Right atrium auricular region (tissue), 2 donors: ENCODE measurements at regions not wholly inside any gene's neighbourhood (a gene's known extent, or its start where the extent isn't known, plus 50 kb on each side); places are given as distances from the start of the nearest gene placed in this dataset.
"Not testable (repeated sequence)": the region's sequence is repeated elsewhere in the genome, so short reads cannot be mapped to it uniquely, and the experiment has no call there.

Experiments
- DNase-seq: peaks from one replicate; pipeline ENCODE4 v3.0.0-alpha.2; 2019; ENCODE audit warnings: low spot score
- H3K27ac ChIP-seq, 2 donors: fragments of 200-600 bp; sonication (generic); 1 replicate in 1 of 2; 2 replicates in 1 of 2; pipeline ENCODE4 v1.5.1; 2016 to 2019
- H3K27me3 ChIP-seq, 2 donors: fragments of 200-600 bp; sonication (generic); one replicate each; pipeline versions ENCODE4 v1.5.1 to v1.6.0; 2017 to 2019
- H3K36me3 ChIP-seq: fragments of 200-600 bp; sonication (generic); one replicate; pipeline ENCODE4 v1.5.1; 2016
- H3K4me1 ChIP-seq, 2 donors: fragments of 200-600 bp; sonication (generic); one replicate each; pipeline versions ENCODE4 v1.5.1 to v1.6.0; 2017 to 2019
- H3K4me3 ChIP-seq, 2 donors: fragments of 200-600 bp; sonication (generic); 1 replicate in 1 of 2; 2 replicates in 1 of 2; pipeline ENCODE4 v1.5.1; 2017 to 2019; ENCODE audit warnings: mild to moderate bottlenecking in 1 of 2, moderate library complexity in 1 of 2
- H3K9me3 ChIP-seq, 2 donors: fragments of 200-600 bp; sonication (generic); one replicate each; pipeline ENCODE4 v1.5.1; 2019
- TF ChIP-seq, protein P1 (sequence below), 2 donors: fragments of 200-600 bp; sonication (generic); IDR thresholded peaks; one replicate each; pipeline ENCODE4 v1.5.1; 2019; ENCODE audit warnings: antibody characterized with exemption in 2 of 2

- Histone ChIP-seq H3K27ac (no peak overlapping the region), H3K36me3 (no peaks in the 10 kb centered on the region), H3K27me3 (no peaks in the 10 kb centered on the region), H3K9me3 (no peaks in the 10 kb centered on the region), H3K4me3 (no peak overlapping the region), H3K4me1 (no peaks in the 10 kb centered on the region)
- no peak for DNase-seq
- TF ChIP-seq, protein P1, sequence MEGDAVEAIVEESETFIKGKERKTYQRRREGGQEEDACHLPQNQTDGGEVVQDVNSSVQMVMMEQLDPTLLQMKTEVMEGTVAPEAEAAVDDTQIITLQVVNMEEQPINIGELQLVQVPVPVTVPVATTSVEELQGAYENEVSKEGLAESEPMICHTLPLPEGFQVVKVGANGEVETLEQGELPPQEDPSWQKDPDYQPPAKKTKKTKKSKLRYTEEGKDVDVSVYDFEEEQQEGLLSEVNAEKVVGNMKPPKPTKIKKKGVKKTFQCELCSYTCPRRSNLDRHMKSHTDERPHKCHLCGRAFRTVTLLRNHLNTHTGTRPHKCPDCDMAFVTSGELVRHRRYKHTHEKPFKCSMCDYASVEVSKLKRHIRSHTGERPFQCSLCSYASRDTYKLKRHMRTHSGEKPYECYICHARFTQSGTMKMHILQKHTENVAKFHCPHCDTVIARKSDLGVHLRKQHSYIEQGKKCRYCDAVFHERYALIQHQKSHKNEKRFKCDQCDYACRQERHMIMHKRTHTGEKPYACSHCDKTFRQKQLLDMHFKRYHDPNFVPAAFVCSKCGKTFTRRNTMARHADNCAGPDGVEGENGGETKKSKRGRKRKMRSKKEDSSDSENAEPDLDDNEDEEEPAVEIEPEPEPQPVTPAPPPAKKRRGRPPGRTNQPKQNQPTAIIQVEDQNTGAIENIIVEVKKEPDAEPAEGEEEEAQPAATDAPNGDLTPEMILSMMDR (IDR thresholded peaks at IDR 0.05): no peak
Measured at GRCh38 chr9:28502741-28503140, 929.5 kb upstream of the C9orf72 start.

DNA sequence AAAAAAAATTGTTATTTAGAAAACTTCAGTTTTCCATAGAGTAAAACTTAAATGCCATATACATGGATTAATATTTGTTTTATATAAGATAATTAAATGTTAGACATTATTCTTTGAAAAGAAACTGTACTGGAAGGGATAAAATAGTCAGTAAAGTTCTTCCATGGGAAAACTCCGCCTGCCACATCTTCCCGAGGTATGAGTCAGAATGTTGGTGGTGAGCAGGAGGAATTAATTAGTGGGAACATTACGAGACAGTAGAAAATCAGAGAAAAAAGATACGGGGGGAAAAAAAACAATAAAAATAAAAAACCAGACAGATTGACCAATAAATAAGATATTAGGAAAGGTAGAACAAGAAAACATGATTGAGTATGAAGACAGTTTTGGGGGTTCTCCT, 930.3 kb upstream of the C9orf72 start:
- H3K9me3 ChIP-seq: no peaks in the 10 kb centered on the region
- H3K4me3 ChIP-seq: no peak overlapping the region
- H3K27ac ChIP-seq: no peak overlapping the region
- TF ChIP-seq, protein P1 (IDR thresholded peaks at IDR 0.05): no peak
- H3K36me3 ChIP-seq: no peaks in the 10 kb centered on the region
- H3K27me3 ChIP-seq: no peaks in the 10 kb centered on the region
- no peaks in the 10 kb centered on the region for H3K4me1 ChIP-seq
- DNase-seq: no peak

- no peak for DNase-seq
- H3K4me1 ChIP-seq: no peaks in the 10 kb centered on the region
Measured at GRCh38 chr9:28518439-28518838, 945.2 kb upstream of the C9orf72 start.

DNA sequence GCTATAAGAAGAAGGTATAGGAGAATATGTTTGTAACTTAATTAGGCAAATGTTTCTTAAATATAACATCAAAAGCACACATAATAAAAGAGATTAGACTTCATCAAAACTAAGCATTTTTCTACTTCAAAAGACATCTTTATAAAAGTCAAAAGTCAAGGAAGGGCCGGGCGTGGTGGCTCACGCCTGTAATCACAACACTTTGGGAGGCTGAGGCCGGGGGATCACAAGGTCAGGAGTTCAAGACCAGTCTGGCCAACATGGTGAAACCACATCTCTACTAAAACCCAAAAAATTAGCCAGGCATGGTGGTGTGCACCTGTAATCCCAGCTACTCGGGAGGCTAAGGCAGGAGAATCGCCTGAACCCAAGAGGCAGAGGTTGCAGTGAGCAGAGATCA, 951.0 kb upstream of the C9orf72 start:
- not testable (repeated sequence) for H3K4me3 ChIP-seq, H3K27ac ChIP-seq, H3K9me3 ChIP-seq, H3K36me3 ChIP-seq, H3K27me3 ChIP-seq, H3K4me1 ChIP-seq, DNase-seq

More at GRCh38 chr9:28518439-28518838, 945.2 kb upstream of the C9orf72 start:
- no peaks in the 10 kb centered on the region for H3K9me3 ChIP-seq
- no peaks in the 10 kb centered on the region for H3K27me3 ChIP-seq
- TF ChIP-seq, protein P1 (IDR thresholded peaks at IDR 0.05): no peak
- H3K36me3 ChIP-seq: no peaks in the 10 kb centered on the region
- H3K4me3 ChIP-seq: no peak overlapping the region
- no peak overlapping the region for H3K27ac ChIP-seq

DNA sequence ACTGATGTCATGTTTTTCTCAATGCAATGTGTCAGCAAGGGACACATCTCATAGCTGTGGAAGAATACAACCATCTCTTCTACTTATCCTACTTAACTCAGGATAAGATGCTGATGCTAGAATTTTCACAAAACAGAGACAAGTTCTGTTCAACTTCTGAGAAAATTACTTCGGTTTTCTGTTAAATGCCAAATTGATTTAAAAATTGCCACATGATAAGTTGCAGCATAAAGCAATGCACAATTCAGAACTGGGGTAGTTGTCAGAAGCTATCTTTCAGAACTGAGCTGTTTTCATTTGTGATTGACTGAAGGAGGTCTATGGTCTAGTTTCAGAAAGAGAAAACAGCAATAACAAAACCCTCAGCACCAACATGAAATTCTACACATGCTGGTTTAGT, 954.8 kb upstream of the C9orf72 start:
- no peak for DNase-seq
- Histone ChIP-seq H3K4me1 (no peaks in the 10 kb centered on the region), H3K4me3 (no peak overlapping the region), H3K27me3 (no peaks in the 10 kb centered on the region), H3K9me3 (peaks cover 0 to 3% of the 10 kb centered on the region in 2 donors), H3K36me3 (no peaks in the 10 kb centered on the region), H3K27ac (no peak overlapping the region)
- TF ChIP-seq, protein P1 (IDR thresholded peaks at IDR 0.05): no peak

GRCh38 chr9:28538132-28538531, 964.9 kb upstream of the C9orf72 start:
- no peak overlapping the region for H3K4me3 ChIP-seq
- H3K36me3 ChIP-seq: no peaks in the 10 kb centered on the region
- no peaks in the 10 kb centered on the region for H3K9me3 ChIP-seq
- H3K27me3 ChIP-seq: no peaks in the 10 kb centered on the region
- H3K27ac ChIP-seq: no peak overlapping the region
- no peaks in the 10 kb centered on the region for H3K4me1 ChIP-seq
- no peak for DNase-seq
- TF ChIP-seq, protein P1 (IDR thresholded peaks at IDR 0.05): no peak
